Islet of Langerhans (tissue), 1 donor: ENCODE measurements at regions not wholly inside any gene's neighbourhood (a gene's known extent, or its start where the extent isn't known, plus 50 kb on each side); places are given as distances from the start of the nearest gene placed in this dataset.
"Not testable (repeated sequence)": the region's sequence is repeated elsewhere in the genome, so short reads cannot be mapped to it uniquely, and the experiment has no call there.

Experiments used
- FAIRE-seq: peaks from one replicate; lab custom pipeline; 2011; peaks lifted over from hg19 to GRCh38; lab: Jason Lieb, UNC

GRCh38 chr3:31100519-31100918 is 206.1 kb upstream of the GADL1 start:
- no peak for FAIRE-seq

GRCh38 chr3:31101285-31101684 is 206.8 kb upstream of the GADL1 start:
- not testable (repeated sequence) for FAIRE-seq

- FAIRE-seq: no peak
These were observed 207.9 kb upstream of the GADL1 start for GRCh38 chr3:31102196-31102879.

- no peak for FAIRE-seq
These were observed 208.7 kb upstream of the GADL1 start for GRCh38 chr3:31103181-31103580.

- FAIRE-seq: no peak
These were observed 209.2 kb upstream of the GADL1 start for GRCh38 chr3:31103623-31104180.

DNA sequence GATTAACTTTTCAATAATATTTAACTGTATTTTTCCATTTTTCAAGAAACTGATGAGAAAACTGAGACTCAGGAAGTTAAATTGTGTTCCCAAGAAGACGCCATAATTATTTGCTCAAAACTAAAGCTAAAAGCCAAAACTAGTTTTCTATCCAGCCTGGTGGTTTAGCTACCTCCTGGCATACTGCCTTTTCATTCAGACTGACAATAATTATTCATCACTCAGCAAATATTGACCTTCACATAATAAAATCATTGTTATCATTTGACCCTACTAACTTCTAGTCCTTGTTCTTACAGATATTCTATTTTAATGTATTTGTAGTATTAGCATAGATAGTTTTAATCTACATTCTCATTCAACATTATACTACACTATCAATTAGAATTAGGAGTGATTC is 210.6 kb upstream of the GADL1 start:
- peak; percentile 13 for FAIRE-seq

DNA sequence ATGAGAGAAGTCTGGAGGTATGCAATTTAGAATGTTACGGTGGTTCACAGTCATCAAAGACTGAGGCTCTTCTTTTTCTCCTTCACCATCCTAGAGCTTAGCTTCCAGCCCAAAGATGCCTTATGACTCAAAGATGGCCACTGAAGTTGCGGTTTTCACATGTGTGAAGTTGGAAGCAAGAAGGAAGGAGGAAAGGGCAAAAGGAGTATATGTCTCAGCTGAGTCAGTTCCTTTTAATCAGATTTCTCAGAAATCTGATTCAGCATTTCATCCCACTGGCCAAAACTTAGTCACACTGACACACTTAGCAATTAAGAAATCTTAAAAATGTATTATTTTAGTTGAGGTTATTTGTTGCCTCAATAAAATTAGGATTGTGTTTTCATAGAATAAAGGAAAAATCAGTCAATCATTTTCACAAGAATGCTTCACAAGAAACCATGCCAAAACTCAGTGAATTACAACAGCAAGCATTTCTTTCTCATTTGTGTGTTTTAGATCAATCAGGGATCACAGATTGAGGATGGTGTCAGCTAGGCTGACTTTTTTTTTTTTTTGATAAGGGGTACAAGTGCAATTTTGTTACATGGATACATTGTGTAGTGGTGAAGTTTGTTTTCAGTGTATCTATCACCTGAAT is 211.1 kb upstream of the GADL1 start:
- FAIRE-seq: no peak

DNA sequence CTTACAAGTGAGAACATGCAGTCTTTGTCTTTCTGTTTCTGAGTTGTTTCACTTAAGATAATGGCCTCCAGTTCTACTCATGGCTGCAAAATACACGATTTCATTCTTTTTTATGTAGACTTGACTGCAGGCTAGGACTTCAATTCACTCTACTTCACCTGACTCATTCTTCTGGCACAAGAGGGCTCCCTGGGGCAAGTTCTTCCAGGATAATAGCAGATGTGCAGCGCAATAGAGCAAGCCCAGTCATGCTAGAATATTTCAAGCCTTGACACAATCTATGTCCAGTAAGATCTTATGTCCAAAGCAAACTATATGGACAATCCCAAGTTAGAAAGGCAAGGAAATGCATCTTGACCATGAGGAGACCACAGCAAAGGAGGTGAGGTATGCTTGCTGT is 211.7 kb upstream of the GADL1 start:
- no peak for FAIRE-seq

GRCh38 chr3:31106912-31107311 is 212.5 kb upstream of the GADL1 start:
- FAIRE-seq: no peak

GRCh38 chr3:31114929-31115283 is 220.4 kb upstream of the GADL1 start:
- no peak for FAIRE-seq

GRCh38 chr3:31115531-31115930 is 221.1 kb upstream of the GADL1 start:
- not testable (repeated sequence) for FAIRE-seq

- FAIRE-seq: no peak
These were observed 222.2 kb upstream of the GADL1 start for GRCh38 chr3:31116651-31117050.

DNA sequence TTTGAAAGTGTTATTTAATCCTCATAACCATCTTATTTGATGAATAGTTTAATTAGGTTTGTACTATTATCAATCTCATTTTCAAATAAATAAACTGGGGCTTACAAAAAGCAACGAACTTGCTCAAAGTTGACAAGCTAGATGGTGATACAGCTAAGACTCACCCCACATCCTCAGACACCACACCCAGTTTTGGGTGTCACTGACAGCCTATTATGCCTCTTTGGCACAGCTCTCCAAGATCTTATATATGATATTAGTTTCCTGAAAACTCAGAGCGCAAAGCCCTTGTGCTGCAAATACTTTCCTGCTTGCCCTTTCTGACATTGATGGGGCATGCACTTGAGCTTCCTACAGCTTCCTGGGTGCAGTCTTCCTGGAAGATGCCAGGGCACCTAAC is 223.4 kb upstream of the GADL1 start:
- FAIRE-seq: no peak

DNA sequence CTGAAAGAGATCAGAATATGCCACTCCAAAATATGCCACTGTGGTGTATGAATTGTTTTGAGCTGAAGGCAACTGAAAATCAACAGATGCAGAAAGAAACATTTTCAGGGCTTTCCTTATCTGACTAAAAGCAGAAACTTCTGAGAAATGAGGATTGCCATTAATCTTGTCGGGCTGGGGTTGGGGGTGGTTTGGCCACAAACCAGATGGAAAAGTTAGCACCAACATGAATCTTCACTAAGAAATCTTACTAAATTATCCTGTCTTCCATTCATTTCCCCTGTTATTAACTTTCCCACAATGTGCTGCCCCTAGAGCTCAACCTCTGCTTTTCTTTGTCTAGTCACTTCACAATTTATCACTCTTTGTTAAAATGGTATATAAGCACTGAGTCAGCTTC is 229.9 kb upstream of the GADL1 start:
- no peak for FAIRE-seq

DNA sequence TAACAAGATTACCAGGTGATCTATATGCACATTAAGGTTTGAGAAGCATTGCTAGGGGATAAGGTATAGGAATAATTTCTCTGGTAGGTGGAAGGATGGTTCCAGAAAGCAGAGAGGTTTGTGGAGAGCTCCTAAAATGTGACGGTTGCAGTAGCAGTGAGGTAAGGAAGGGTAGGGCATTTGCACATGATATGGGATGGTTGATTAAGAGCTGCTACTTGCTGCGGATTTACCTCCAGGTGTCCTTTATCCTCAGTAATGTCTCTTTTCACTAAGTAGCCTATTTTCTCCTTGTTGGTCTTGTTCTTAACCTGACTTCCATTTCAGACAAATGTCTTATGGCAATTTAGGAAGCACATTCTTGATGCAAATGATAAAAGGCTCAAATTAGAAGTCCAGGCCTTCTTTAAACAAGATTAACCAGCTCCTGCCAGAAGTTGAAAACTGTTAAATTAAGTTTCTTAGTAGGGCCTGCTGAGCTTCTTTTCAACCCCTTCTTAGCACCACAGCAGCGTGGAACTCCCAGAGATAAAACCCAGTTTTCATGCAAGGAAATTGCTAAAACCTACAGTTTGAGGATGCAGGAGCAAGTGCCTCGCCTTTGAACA is 231.1 kb upstream of the GADL1 start:
- no peak for FAIRE-seq

GRCh38 chr3:31129241-31129640 is 234.8 kb upstream of the GADL1 start:
- FAIRE-seq: no peak

GRCh38 chr3:31132132-31132769 is 237.8 kb upstream of the GADL1 start:
- peak; percentile 99 for FAIRE-seq

GRCh38 chr3:31133541-31133940 is 239.1 kb upstream of the GADL1 start:
- FAIRE-seq: no peak

DNA sequence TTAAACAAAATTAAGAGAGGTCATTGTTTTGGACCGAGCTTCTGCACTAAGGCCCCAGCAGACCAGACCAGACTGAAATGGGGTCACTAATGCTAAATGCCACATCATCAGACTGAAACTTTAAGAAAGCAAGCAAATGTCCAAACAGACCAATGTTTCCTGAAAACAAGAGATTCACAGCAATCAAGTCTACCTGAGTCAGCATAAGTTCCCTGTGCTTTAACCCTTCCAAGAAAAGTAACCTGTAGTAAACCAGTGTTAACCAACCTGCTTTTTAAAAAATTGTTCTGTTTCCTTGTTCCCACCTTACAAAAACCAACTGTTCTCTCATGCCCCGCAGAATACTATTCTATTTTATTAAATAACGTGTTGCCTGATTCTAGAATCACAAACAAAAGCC is 241.1 kb upstream of the GADL1 start:
- no peak for FAIRE-seq

DNA sequence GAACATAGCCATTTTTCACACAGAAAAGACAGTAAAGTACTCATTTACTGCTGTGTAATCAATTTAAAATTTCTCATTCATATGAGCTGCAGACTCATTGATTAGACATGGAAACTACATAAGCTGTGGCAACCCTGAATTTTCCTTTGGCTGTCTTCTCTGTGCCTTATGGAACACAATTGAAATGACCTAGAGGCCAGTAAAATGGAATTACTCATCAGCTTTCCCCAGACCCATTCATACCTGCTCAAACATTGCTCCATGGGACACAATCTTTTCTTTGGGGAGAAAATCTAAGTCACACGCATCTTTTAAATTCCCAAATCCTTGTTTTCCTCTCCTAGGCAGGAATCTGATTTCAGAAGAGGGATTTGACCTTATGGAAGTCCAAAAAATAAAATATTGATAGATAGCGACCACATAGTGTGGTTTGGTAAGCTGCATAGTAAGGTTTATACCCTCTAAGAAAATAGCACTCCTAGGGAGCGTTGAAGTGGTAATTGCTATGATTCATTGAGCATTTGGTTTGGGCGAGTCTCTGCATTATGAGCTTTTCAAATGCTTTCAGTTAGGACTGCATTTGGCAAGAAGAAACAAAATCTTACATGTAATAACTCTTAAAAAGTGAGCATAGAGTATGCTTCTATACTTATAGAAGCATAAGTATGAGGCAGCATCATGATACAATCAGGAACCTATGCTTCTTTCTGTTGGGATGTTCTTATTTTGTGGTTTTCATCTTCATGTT is 243.4 kb upstream of the GADL1 start:
- FAIRE-seq: no peak

DNA sequence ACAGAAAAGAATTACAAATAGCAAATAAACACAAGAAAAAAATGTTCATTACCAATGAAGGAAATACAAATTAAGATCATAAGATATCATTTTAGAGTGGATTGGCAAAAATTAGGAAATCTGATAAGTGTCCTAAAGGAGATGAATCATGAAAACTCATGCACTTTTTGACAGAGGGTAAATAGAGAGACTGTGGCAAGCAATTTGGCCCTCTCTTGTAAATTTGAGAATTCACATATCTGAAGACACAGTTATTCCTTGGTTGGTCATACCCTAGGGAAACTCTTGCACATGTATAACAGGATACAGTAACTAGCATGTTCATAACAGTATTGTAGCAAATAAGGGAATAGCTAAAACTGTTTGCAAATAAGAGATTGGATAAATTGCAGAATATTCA is 246.0 kb upstream of the GADL1 start:
- no peak for FAIRE-seq

DNA sequence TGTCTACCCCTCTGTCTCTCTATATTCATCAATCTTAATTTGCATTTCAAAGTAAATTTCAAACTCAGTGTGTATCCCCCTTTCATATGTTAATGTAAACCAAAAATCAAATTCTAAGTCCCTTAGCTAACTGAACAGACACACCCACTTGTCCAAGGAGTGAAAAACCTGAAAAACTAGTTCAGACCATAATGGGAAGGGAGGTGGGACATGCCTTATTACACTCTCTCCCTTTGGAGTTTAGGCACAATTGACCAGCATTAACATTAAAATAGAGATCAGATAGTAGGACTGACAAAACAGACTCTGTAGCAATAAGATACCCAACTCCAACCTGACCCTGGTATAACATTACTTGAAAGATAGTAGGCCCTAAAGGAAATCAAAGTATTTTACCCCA is 247.7 kb upstream of the GADL1 start:
- no peak for FAIRE-seq
